ENCODE measurements at regions not wholly inside any gene's neighbourhood (a gene's known extent, or its start where the extent isn't known, plus 50 kb on each side); places are given as distances from the start of the nearest gene placed in this dataset.

- H2AFZ ChIP-seq (ENCODE audit: low read depth) = no peak overlapping the region
- no peak overlapping the region for H3K9ac ChIP-seq
- no peaks in the 10 kb centered on the region for H3K79me2 ChIP-seq (ENCODE audit: insufficient read depth, low read depth)
- no peaks in the 10 kb centered on the region for H3K27me3 ChIP-seq (ENCODE audit: insufficient read depth, low read depth)
- no peak for TF ChIP-seq CTCF (conservative IDR thresholded peaks at IDR 0.05; ENCODE audit: low read depth, low read length)
- H3K27ac ChIP-seq = no peak overlapping the region
- H3K4me3 ChIP-seq (IDR thresholded peaks at IDR 0.05; ENCODE audit: insufficient read depth, low read depth, low read length) = no peak overlapping the region
- no peaks in the 10 kb centered on the region for H4K20me1 ChIP-seq (ENCODE audit: insufficient read depth)
- no peaks in the 10 kb centered on the region for H3K36me3 ChIP-seq (ENCODE audit: insufficient read depth)
- H3K4me1 ChIP-seq (ENCODE audit: low read depth, poor library complexity, severe bottlenecking) = no peaks in the 10 kb centered on the region
- no peak overlapping the region for H3K4me2 ChIP-seq
Observed at GRCh38 chr2:128748336-128748735, 429.7 kb upstream of the HS6ST1 start.

- no peak for TF ChIP-seq CTCF (conservative IDR thresholded peaks at IDR 0.05; ENCODE audit: low read depth, low read length)
- H3K27me3 ChIP-seq (ENCODE audit: insufficient read depth, low read depth) = no peaks in the 10 kb centered on the region
- H4K20me1 ChIP-seq (ENCODE audit: insufficient read depth) = no peaks in the 10 kb centered on the region
- no peak overlapping the region for H3K27ac ChIP-seq
- H3K9ac ChIP-seq = no peak overlapping the region
- no peaks in the 10 kb centered on the region for H3K79me2 ChIP-seq (ENCODE audit: insufficient read depth, low read depth)
- H3K36me3 ChIP-seq (ENCODE audit: insufficient read depth) = no peaks in the 10 kb centered on the region
- no peak overlapping the region for H3K4me3 ChIP-seq (IDR thresholded peaks at IDR 0.05; ENCODE audit: insufficient read depth, low read depth, low read length)
- no peaks in the 10 kb centered on the region for H3K4me1 ChIP-seq (ENCODE audit: low read depth, poor library complexity, severe bottlenecking)
- H2AFZ ChIP-seq (ENCODE audit: low read depth) = no peak overlapping the region
- H3K4me2 ChIP-seq = no peak overlapping the region
Observed at GRCh38 chr2:128748835-128749605, 430.4 kb upstream of the HS6ST1 start.

GRCh38 chr2:128750328-128751165 lies 431.9 kb upstream of the HS6ST1 start:
- Histone ChIP-seq H3K27ac (no peak overlapping the region), H3K36me3 (ENCODE audit: insufficient read depth) (no peaks in the 10 kb centered on the region), H3K9ac (no peak overlapping the region), H3K4me1 (ENCODE audit: low read depth, poor library complexity, severe bottlenecking) (no peaks in the 10 kb centered on the region), H3K27me3 (ENCODE audit: insufficient read depth, low read depth) (no peaks in the 10 kb centered on the region), H3K4me3 (IDR thresholded peaks at IDR 0.05; ENCODE audit: insufficient read depth, low read depth, low read length) (no peak overlapping the region), H4K20me1 (ENCODE audit: insufficient read depth) (no peaks in the 10 kb centered on the region), H2AFZ (ENCODE audit: low read depth) (no peak overlapping the region), H3K79me2 (ENCODE audit: insufficient read depth, low read depth) (no peaks in the 10 kb centered on the region), H3K4me2 (no peak overlapping the region)
- TF ChIP-seq CTCF (conservative IDR thresholded peaks at IDR 0.05; ENCODE audit: low read depth, low read length) = no peak

- Histone ChIP-seq H3K36me3 (ENCODE audit: insufficient read depth) (no peaks in the 10 kb centered on the region), H3K4me3 (IDR thresholded peaks at IDR 0.05; ENCODE audit: insufficient read depth, low read depth, low read length) (no peak overlapping the region), H3K4me1 (ENCODE audit: low read depth, poor library complexity, severe bottlenecking) (no peaks in the 10 kb centered on the region), H3K4me2 (no peak overlapping the region), H4K20me1 (ENCODE audit: insufficient read depth) (no peaks in the 10 kb centered on the region), H3K27me3 (ENCODE audit: insufficient read depth, low read depth) (no peaks in the 10 kb centered on the region), H2AFZ (ENCODE audit: low read depth) (no peak overlapping the region), H3K79me2 (ENCODE audit: insufficient read depth, low read depth) (no peaks in the 10 kb centered on the region), H3K27ac (no peak overlapping the region), H3K9ac (no peak overlapping the region)
- no peak for TF ChIP-seq CTCF (conservative IDR thresholded peaks at IDR 0.05; ENCODE audit: low read depth, low read length)
Observed at GRCh38 chr2:128751746-128752145, 433.1 kb upstream of the HS6ST1 start.

All from KMS-11 (cell line).